Neural progenitor cell (in vitro differentiated cells): ENCODE measurements at regions not wholly inside any gene's neighbourhood (a gene's known extent, or its start where the extent isn't known, plus 50 kb on each side); places are given as distances from the start of the nearest gene placed in this dataset.

Experiments
- EZH2 ChIP-seq: fragments of 200-600 bp; sonication (generic); IDR thresholded peaks from 2 replicates; pipeline ENCODE4 v1.6.1; 2017; ENCODE audit warnings: antibody characterized with exemption, mild to moderate bottlenecking, moderate library complexity
- TF ChIP-seq, protein P1 (sequence below): fragments of 200-600 bp; sonication (generic); IDR thresholded peaks from 2 replicates; pipeline ENCODE4 v1.5.1; 2017; ENCODE audit warnings: antibody characterized with exemption, mild to moderate bottlenecking

DNA sequence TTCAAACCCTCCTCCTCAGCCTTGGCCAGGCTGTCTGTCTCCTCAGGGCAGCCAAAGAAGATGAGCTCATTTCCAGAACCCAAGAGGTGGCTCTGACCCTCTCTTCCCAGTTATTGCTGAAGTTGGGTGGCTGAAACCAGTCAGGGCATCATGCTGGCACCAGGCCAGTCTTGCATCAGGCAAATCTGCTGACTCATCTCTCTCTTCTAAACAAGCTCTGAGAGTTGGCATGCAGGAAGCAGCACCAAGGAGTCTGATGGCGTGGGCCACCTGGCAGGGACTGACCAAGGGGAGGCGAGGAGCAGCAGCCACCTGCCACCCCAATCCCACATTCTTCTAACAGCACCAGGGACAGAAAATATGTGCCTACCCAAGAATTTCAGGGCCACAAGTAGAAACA, 104.8 kb upstream of the ATP1A1 start:
- no peak for TF ChIP-seq EZH2
- TF ChIP-seq, protein P1, sequence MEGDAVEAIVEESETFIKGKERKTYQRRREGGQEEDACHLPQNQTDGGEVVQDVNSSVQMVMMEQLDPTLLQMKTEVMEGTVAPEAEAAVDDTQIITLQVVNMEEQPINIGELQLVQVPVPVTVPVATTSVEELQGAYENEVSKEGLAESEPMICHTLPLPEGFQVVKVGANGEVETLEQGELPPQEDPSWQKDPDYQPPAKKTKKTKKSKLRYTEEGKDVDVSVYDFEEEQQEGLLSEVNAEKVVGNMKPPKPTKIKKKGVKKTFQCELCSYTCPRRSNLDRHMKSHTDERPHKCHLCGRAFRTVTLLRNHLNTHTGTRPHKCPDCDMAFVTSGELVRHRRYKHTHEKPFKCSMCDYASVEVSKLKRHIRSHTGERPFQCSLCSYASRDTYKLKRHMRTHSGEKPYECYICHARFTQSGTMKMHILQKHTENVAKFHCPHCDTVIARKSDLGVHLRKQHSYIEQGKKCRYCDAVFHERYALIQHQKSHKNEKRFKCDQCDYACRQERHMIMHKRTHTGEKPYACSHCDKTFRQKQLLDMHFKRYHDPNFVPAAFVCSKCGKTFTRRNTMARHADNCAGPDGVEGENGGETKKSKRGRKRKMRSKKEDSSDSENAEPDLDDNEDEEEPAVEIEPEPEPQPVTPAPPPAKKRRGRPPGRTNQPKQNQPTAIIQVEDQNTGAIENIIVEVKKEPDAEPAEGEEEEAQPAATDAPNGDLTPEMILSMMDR = no peak
